GM21529 (cell line): ENCODE measurements at regions not wholly inside any gene's neighbourhood (a gene's known extent, or its start where the extent isn't known, plus 50 kb on each side); places are given as distances from the start of the nearest gene placed in this dataset.

Experiments used
- ATAC-seq: cut with Tn5 transposase; IDR thresholded peaks from one replicate; pipeline ENCODE4 v1.9.1; 2021; ENCODE audit not compliant: unreplicated experiment

DNA sequence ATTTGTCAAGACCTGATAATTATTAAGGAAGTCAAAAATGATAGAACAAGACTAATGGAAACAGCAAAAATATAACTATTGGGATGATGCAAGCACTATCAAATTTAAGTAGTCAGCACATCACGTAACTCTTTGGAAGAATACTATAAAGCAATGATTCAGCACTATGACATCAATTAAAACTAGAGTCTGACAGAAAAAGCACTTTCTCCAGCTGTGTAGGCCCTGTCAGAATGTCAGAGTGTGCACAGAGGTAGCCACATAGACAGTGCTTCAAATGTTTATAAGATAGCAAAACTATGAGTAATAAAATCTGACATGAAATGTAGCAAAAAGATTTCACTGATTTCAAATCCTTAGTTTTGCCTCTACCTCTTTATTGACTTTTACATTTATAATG is 1226.6 kb upstream of the ADGRL3 start:
- no peak for ATAC-seq

DNA sequence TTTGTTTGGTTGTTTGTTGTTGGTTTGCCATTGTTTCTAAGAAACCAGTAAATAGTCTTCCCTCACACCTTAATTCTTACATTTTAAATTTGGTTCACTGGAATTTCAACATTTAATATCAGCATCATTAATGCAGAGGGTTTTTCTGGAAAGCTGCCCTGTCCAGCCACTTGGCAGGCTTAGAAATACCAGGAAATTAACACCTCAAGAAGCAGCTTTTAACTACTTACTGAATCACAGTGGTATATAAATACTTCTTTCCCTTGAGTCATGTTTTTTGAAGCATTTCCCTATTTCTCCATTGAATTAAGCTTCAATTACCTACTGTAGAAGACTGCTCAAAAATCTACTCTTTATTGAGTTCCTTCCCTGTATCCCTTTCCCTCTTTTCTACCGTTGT is 1221.1 kb upstream of the ADGRL3 start:
- ATAC-seq = no peak

DNA sequence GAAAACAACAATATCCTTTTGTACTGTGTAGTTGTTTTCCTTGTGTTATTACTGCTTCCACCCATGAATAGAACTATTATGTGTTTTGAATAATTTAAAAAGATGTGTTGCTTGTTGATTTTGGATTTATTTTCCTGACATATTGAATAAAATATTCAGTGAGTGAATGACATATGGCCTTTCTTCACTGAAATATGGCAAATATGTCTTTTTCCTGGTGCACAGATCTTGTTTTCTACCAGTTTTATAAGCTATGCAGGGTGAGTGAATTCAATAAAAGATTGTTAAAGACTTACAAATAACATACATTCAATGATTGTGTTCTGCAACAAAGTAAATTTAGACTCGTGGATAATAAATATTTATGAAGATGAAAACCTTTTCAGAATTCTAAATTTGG is 1216.3 kb upstream of the ADGRL3 start:
- ATAC-seq = no peak

DNA sequence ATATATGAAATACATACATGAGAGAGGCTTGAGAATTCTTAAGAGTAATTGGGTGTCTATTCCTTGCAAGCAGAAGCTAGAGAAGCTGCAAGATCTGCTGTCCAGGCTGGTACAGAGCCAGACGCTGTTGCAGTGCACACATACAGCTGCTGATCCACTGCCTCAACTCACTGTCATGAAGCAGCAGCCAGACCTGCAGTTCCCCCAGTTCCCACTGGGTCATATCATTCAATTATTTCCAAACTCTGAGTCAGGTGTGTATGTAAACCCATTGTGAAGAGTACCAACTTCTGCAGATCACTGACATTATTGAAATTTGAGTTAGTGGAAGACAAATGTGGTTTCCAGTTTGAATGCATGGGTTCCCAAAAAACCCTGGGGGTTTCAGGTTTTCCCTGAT is 1212.8 kb upstream of the ADGRL3 start:
- no peak for ATAC-seq

DNA sequence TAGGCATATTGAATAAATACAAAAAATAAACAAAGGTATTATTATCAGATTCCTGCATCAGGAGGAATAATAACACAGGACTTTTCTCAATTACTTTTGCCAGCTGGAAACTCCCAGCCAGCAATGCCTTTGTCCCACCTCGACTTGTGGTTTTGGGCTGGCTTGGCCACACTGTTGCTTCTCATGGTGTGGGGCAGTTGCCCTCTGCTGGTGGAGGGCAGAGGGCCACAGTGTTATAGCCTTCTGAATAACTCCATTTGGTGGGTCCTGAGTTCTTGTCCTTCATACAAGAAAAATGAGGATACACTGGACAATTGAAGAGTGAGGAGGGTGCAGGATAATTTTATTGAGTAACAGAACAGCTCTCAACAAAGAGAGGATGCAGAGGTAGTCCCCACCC is 1206.0 kb upstream of the ADGRL3 start:
- ATAC-seq = no peak

DNA sequence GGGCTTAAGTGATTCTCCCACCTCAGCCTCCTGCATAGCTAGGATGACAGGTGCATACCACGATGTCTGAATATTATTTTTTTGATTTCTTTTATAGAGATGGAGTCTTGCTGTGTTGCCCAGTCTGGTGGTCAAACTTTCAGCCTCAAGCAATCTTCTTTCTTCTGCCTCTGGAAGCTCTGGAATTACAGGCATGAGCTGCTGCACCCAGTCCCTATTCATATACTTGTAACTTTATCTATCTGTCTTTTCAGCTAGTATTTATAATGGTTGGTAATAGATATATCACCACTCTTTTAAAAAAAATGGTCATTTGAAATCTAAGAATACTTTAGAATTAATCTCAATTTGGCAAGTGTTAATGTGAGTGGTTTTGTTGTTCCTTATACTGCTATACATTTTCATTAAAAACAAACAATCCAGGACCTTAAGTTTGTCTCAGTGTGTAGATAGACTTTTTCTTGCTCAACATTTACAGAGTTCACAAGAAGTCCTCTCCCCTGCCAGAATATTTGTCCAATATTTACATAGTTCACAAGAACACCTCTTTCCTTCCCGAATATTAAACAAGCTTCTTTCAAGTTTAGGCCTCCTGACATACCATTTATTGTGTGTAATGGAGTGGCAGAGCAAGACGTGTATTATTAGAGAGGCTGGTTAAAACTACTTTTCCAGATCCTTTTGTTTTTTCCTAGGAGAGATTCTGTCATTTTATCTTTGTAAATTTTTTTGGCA is 1197.4 kb upstream of the ADGRL3 start:
- ATAC-seq = no peak

DNA sequence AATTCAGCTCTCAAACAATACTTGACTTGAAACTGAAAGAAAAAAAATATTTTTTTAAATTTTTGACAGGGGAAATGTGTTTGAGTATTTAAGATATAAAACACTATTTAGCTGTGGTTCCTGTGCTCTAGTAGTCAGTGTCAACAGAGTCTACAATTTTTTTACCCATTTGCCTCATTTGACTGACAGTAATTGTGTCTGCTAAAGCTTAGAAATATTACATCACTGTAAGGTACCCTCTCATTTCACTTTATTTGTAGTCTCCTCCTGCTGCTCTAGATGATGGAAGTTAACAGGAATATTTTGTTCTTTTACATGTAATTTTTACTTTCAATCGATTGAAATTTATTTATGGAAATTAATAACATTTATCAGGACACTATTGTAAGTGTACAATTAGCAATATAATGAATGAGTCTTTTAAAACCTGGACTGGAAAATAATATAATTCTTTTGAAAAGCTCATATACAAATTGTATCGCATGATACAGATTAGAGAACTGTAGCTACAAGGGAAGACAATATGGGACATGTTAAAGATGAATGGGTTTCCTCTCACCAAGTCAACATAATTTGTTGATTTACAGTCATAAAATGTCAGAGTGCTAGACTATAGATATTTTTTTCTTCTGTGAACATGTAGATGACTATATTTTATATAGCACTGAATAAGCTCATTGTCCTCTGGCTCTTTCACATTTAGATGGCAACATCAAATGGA is 1186.5 kb upstream of the ADGRL3 start:
- ATAC-seq = no peak

DNA sequence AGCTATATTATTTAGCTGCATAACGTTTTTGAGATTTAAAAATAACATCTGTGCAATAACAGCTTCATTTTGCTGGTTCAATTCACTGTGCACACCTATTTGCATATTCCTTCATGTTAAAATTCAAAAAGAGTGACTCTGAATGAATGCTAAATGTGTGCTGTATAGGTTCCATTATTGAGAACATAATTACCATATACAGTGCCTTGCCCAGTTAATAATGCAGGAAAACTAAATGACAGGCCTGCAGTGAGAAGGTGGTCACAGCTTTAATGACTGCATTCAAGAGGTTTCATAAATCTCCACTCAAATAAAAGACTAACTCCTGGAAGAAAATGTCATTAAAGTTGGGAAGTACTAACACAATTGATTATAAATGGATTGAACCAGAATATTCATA is 1183.2 kb upstream of the ADGRL3 start:
- no peak for ATAC-seq

DNA sequence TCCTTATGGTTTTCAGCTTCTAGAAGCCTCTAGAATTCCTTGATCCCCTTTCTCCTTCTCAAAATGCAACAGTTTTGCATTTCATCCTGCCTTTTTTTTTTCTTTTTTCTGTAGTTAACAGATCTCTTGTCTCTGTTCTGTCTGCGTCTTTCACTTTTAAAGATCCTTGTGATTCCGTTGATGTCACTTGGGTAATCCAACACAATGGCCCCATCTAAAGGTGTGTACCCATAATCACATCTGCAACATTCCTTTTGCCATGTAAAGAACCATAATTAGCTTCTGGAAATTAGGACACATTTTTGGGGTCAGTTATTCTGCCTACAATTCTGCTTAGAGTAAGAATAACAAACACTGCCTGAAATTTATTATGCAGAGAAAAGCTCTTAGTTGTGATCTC is 1180.9 kb upstream of the ADGRL3 start:
- no peak for ATAC-seq

DNA sequence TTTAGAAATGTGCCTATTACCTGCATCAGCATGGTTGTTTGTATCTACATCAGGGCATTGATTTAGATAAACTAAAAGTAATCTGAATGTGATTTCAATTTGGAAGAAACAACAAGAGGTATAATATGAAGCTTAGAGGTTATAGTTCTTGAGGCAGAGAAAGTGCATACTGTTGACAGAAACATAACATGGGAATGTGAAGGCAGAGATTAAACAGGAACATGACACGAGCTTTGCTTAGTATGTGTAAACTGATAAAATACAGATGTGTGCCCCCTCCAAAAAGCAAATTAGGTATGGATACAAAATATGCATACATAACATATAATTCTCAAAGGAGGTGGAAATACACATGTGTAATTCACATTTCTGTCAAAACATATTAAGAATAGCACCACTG is 1180.2 kb upstream of the ADGRL3 start:
- ATAC-seq = no peak

DNA sequence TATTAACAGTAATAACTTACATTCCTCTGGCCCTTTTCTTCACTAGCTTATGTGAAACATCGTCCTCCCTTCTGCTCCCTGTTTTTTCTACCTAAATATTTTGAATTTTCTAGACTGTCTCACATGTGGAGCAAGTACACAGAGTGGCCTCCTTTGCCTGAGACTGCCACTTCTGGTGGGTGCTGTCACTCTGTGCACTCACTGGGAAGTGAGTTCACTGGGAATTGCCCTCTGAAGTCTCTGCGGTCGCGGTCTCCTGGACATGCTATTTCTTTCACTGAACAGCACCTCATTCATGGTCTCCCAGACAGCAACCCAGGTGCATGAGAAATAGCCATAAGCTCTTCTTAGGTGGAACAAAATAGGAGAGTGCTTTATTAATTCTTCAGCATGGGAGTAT is 1179.7 kb upstream of the ADGRL3 start:
- no peak for ATAC-seq

DNA sequence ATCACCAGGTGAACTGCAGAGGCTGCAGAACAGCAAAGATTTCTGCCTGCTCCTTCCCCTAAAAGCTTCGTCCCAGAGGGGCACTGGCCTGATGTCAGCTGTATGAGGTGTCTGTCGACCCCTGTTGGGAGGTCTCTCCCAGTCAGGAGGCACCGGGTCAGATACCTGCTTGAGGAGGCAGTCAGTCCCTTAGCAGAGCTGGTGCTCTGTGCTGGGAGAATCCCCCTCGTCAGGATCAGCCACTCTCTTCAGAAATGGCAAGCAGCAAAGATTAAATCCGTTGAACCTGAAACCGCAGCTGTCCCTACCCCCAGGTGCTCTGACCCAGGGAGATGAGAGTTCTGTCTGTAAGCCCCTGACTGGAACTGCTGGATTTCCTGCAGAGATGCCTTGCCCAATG is 1166.3 kb upstream of the ADGRL3 start:
- ATAC-seq = no peak

DNA sequence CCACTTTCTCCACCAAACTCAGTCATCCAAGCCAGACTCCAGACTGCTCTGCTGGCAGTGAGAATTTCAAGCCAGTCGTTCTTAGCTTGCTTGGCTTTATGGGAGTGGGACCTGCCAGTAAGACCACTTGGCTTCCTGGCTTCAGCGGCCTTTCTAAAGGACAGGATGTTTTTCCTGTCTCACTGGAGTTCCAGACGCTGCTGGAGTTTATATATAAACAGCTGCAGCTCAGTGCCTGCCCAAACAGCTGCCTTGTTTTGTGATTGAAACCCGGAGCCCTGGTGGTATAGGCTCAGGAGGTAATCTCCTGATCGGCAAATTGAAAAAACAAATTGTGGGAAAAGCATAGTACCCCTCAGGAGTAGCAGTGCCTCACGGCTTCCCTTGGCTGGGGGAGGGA is 1165.8 kb upstream of the ADGRL3 start:
- ATAC-seq = no peak

DNA sequence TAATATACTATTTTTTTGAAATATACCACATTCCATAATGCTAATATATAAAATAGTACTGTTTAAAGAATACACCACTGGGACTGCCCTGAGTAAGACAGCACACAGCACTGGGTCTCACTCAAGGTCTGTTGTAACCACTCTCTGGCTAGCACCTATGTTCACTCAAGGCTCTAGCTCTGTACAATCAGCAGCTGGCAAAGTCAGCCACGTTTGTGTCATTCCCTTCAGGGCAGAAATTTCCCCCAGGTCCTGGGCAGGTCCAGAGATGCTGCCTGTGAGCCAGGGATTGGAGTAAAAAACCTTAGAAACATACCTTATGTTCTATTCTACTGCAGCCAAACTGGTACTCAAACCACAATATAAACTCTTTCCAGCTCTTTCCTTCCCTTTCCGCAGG is 1160.2 kb upstream of the ADGRL3 start:
- ATAC-seq = no peak

DNA sequence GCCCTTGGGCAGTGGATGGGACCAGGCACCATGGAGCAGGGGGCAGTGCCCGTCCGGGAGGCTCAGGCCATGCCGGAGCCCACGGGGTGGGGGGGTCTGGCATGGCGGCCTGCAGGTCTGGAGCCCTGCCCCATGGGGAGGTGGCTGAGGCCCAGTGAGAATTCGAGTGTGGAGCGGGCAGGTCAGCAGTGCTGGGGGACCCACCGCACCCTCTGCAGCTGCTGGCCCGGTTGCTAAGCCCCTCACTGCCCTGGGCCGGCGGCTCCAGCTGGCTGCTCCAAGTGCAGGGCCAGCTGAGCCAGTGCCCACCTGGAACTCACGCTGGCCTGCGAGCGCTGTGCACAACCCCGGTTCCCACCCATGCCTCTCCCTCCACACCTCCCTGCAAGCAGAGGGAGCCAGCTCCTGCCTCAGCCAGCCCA is 1157.9 kb upstream of the ADGRL3 start:
- no peak for ATAC-seq

DNA sequence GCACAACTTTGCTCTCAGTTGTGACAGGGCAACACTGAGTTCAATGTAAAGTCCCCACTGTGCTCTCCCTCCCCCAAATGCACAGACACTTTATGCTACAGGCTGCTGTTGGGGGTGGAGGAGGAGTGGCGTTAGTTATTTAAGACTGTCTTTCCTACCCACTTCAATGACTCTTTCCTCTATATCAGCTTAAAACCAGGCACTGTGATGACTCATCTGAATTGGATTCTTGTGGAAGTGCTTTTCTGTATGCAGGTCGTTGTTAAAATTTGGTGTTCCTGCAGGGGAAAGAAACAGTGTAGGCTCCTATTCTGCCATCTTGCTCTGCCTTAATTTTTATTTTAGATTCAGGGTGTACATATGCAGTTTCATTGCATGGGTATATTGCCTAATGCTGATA is 1157.2 kb upstream of the ADGRL3 start:
- no peak for ATAC-seq

DNA sequence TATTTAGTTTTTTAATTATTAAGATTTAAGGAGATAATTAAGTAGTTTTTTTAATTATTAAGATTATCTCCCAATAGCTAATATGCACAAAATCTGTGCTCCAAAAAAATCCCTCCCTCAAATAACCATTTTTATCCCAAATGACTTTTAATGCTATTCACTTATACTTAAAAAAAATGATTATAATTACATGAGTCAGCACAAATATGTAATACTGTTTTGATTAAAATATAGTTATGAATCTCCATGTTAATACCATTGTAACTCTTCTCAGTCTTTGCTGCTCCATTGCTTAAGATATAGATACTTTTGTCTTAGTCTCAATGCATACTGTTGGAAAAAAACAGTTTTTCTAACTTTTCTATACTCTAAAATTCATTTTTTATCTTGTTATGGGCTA is 1121.1 kb upstream of the ADGRL3 start:
- ATAC-seq = no peak

DNA sequence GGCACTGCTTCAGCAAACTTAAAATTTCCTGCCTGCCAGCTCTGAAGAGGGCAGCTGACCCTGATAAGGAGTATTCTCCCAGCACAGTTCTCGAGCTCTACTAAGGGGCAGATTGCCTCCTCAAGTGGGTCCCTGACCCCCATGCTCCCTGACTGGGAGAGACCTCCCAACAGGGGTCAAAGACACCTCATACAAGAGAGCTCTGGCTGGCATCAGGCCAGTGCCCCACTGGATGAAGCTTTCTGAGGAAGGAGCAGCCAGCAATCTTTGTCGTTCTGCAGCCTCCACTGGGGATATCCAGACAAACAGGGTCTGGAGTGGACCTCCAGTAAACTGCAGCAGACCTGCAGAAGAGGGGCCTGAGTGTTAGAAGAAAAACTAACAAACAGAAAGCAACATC is 1118.3 kb upstream of the ADGRL3 start:
- no peak for ATAC-seq

DNA sequence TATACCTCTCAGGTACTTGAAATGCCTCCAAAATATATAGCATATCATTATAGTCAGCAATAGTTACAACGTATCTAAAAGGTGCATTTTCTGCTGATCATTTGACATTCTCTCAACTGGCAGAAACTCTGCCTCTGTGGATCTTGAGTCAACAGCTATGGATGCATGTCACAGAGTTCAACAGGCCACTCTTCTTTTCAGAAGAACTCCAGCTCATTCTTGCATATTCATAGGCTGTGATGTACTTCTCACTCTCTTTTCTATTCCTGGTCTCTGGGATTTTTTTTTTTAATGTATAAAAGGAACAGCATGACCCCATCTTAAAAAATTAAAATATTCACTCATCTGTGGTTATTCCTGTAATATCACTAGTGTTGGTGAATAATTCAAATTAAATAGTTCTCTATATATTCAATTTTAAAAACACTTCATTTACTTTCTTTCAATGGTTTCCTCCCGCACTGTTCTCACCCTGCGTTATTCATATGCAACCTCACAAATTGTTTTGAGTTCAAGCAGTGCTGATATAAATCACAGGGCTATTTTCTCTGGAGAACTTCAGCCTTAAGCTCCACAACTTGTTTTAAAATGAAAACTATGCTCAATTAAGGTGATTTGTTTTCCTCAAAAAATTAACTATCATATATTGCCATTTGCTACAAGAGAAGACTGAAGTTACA is 1111.2 kb upstream of the ADGRL3 start:
- no peak for ATAC-seq

DNA sequence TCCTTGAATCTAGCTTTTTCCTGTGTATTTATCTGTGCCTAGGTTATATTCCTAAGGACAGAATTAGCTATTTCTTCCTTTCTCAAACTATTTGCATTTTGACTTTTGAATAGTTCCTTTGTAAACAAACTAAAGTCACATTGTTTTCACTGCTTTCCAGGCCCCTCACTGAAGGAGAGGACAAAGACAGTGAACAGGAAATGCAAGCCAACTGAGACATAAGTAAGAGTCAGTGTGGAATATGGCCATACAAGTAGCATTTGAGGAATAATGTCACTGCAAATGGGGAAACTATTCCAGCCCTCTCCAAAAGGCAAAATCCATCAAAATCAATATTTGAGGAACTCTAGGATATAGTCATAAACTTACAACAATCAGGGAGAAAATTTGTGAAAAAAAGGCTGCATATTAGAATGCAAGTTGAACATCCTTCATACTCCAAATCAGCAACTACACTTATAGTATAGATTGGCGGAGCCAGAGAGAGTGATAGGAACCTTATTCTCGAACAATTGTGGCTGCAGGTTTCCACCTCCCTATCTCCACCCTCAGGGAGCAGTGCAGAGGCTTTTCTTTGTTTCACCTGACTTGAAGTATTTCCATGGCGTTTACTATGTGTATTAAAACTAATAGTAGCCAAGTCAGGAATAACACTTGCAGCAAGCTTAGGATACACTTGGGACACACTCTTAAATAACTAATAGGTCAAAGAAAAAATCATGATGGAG is 1110.4 kb upstream of the ADGRL3 start:
- no peak for ATAC-seq

DNA sequence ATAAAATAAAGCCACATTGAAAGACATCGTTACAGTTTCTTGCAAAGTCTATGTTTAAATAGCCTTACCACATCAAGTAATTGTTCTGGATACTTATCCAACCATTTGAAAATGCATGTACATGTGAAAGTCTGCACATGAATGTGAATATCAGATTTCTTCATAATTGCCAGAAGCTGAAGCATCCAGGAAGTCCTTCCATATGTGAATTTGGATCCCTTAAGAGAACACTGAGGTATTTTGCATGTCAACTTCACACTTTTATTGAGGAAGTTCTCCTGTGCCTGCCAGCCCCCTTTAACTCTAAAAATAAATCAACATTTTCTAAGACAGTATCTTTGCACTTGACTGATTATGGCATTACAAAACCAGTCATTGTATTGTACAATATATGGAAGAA is 1103.5 kb upstream of the ADGRL3 start:
- ATAC-seq = no peak

DNA sequence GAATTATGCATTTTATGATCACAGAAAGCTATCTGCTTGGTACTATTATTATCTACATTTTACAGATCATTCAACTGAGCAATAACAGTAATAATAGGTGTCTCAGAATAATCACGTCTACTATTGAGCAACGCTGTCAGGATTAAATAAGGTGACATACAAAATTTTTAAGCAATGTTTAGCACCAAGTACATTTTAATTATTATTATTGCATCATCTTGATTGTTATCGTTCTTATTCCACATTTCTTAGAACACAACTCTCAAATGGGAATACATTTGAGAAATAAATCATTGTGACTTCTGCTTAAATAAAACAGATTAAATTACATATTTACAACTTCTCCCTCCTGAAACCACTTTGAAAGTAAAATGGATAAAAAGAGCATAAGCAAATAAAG is 1083.5 kb upstream of the ADGRL3 start:
- no peak for ATAC-seq
